Mesendoderm (in vitro differentiated cells): ENCODE measurements at regions not wholly inside any gene's neighbourhood (a gene's known extent, or its start where the extent isn't known, plus 50 kb on each side); places are given as distances from the start of the nearest gene placed in this dataset.

Experiments used
- DNase-seq: peaks from one replicate; pipeline ENCODE4 v3.0.0; 2013
- H2AK5ac ChIP-seq: 2 replicates; pipeline ENCODE4 v1.6.1; 2013; ENCODE audit warnings: low read length, inconsistent platforms
- H2BK120ac ChIP-seq: 2 replicates; pipeline ENCODE4 v1.6.1; 2013; ENCODE audit warnings: low read depth, mild to moderate bottlenecking, low read length, moderate library complexity, mixed read lengths
- H2BK15ac ChIP-seq: replicated peaks from 2 replicates; pipeline ENCODE4 v1.6.1; 2013; ENCODE audit warnings: low read depth, mild to moderate bottlenecking, moderate library complexity
- H2BK5ac ChIP-seq: 2 replicates; pipeline ENCODE4 v1.6.1; 2013; ENCODE audit warnings: low read length, inconsistent platforms
- H3K18ac ChIP-seq: 2 replicates; pipeline ENCODE4 v1.6.1; 2013; ENCODE audit warnings: mild to moderate bottlenecking, low read length, mixed read lengths
- H3K23ac ChIP-seq: one replicate; pipeline ENCODE4 v1.6.1; 2013; ENCODE audit warnings: low read length
- H3K27ac ChIP-seq: 2 replicates; pipeline ENCODE4 v1.5.1; 2013; ENCODE audit warnings: low read depth, mild to moderate bottlenecking, inconsistent platforms, low read length, moderate library complexity
- H3K27me3 ChIP-seq: 2 replicates; pipeline ENCODE4 v1.6.1; 2013; ENCODE audit warnings: low read length, control low read depth, mild to moderate bottlenecking, inconsistent platforms; ENCODE audit not compliant: insufficient read depth, poor library complexity
- H3K36me3 ChIP-seq: 2 replicates; pipeline ENCODE4 v1.6.1; 2013; ENCODE audit warnings: low read length, inconsistent platforms; ENCODE audit not compliant: control insufficient read depth, insufficient read depth
- H3K4ac ChIP-seq: one replicate; pipeline ENCODE4 v1.6.1; 2013; ENCODE audit warnings: low read depth, mild to moderate bottlenecking, low read length, moderate library complexity
- H3K4me1 ChIP-seq: 2 replicates; pipeline ENCODE4 v1.6.1; 2013; ENCODE audit warnings: low read depth, low read length, inconsistent platforms; ENCODE audit not compliant: control insufficient read depth
- H3K4me2 ChIP-seq: 2 replicates; pipeline ENCODE4 v1.6.1; 2013; ENCODE audit warnings: low read length
- H3K4me3 ChIP-seq: 2 replicates; pipeline ENCODE4 v1.5.1; 2013; ENCODE audit warnings: mild to moderate bottlenecking, low read length
- H3K56ac ChIP-seq: one replicate; pipeline ENCODE4 v1.6.1; 2013; ENCODE audit warnings: low read length
- H3K79me1 ChIP-seq: 2 replicates; pipeline ENCODE4 v1.6.1; 2013; ENCODE audit warnings: low read length, inconsistent platforms
- H3K79me2 ChIP-seq: 2 replicates; pipeline ENCODE4 v1.6.1; 2013; ENCODE audit warnings: mild to moderate bottlenecking, low read length; ENCODE audit not compliant: control insufficient read depth, insufficient read depth
- H3K9ac ChIP-seq: 2 replicates; pipeline ENCODE4 v1.6.1; 2013; ENCODE audit warnings: low read length, inconsistent platforms
- H4K5ac ChIP-seq: one replicate; pipeline ENCODE4 v1.6.1; 2013; ENCODE audit warnings: low read length
- H4K8ac ChIP-seq: one replicate; pipeline ENCODE4 v1.6.1; 2013; ENCODE audit warnings: low read depth, mild to moderate bottlenecking, control low read depth, low read length, moderate library complexity
- WGBS: extraction: QIAGEN DNeasy Blood & Tissue Kit; methylation state at CpG from one replicate; pipeline ENCODE4 v1.1.7; 2013; ENCODE audit warnings: low lambda C conversion rate, missing lambda C conversion rate; ENCODE audit not compliant: insufficient coverage; ENCODE audit errors: extremely low coverage; 5-methylcytosine and 5-hydroxymethylcytosine counted together

DNA sequence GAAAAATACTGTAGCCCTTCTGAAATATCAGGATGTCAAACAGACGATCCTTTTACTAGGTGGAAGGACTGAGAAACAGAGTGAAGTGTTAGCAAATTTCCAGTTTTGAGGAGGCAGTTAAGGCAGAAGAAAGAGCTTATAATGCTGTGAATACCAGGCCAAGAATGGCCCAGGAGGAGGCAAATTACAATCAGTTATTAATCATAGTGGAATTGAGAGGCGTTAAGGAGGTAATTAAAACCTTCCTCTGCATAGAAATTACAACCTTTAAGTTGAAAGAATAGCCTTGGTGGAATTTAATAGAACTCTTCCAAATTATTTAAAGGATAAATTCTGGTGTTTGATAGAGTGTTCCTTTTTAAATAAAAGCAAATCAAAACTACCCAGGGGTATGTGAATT, 590.9 kb upstream of the SEL1L start:
- Histone ChIP-seq H2BK5ac (no peak overlapping the region), H3K56ac (no peak overlapping the region), H4K5ac (no peak overlapping the region), H3K23ac (no peak overlapping the region), H3K4ac (no peak overlapping the region), H3K4me1 (no peaks in the 10 kb centered on the region), H3K4me3 (no peak overlapping the region), H3K18ac (no peak overlapping the region), H3K27me3 (no peaks in the 10 kb centered on the region), H3K79me2 (no peaks in the 10 kb centered on the region), H2AK5ac (no peak overlapping the region), H3K36me3 (no peaks in the 10 kb centered on the region), H3K79me1 (no peaks in the 10 kb centered on the region), H2BK120ac (no peak overlapping the region), H3K4me2 (no peak overlapping the region), H3K9ac (no peak overlapping the region), H4K8ac (no peak overlapping the region), H2BK15ac (no peak overlapping the region), H3K27ac (no peak overlapping the region)
- no CpG with 5 or more reads among the region's 2 CpGs for WGBS
- no peak for DNase-seq

DNA sequence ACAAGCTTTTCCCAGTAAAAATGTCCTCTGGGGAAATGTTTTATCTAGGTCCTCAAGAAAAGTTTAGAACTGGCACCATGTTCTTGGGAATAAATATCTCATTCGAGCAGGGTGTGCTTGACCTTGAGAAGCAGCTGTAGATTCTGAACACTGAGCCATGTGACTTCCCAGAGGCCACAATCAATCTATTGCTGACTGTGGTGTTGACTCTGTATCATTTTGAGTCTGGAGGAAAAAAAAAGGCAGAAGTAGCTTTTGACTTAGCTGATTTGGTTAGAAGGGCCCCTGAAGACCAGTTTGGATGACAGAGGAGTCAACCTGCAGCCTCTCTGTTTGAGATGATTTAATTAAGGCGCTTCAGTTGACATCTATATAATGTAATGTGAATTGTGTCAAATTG, 592.4 kb upstream of the SEL1L start:
- WGBS: no CpG with 5 or more reads among the region's 2 CpGs
- H3K9ac ChIP-seq: no peak overlapping the region
- H2BK5ac ChIP-seq: no peak overlapping the region
- DNase-seq: no peak
- H3K27me3 ChIP-seq: no peaks in the 10 kb centered on the region
- no peak overlapping the region for H2AK5ac ChIP-seq
- H3K4me1 ChIP-seq: no peaks in the 10 kb centered on the region
- H2BK15ac ChIP-seq: no peak overlapping the region
- H3K23ac ChIP-seq: no peak overlapping the region
- H3K4me2 ChIP-seq: no peak overlapping the region
- no peak overlapping the region for H3K4ac ChIP-seq
- no peak overlapping the region for H3K27ac ChIP-seq
- H3K4me3 ChIP-seq: no peak overlapping the region
- H3K56ac ChIP-seq: no peak overlapping the region
- no peaks in the 10 kb centered on the region for H3K79me2 ChIP-seq
- H4K8ac ChIP-seq: no peak overlapping the region
- H3K79me1 ChIP-seq: no peaks in the 10 kb centered on the region
- H2BK120ac ChIP-seq: no peak overlapping the region
- H4K5ac ChIP-seq: no peak overlapping the region
- H3K36me3 ChIP-seq: no peaks in the 10 kb centered on the region
- no peak overlapping the region for H3K18ac ChIP-seq

DNA sequence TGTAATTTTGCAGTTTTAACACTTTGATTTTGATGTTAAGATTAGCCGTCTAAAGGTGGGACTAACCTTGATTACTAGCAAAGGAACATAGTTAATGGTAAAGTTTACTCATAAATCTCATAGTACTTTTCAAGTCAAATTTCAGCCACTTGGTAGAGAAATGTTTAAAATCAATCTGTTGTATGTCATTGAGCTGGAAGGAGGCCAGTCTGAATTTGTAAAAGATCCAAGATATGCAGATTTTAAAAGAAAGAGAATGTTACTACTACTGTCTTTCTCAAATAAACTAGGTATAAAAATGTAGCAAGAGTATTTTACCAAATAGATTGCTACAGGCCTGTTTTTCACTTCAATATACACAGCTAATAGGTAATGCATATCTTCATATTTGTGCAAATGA, 600.8 kb upstream of the SEL1L start:
- no peak overlapping the region for H2BK5ac ChIP-seq
- H3K23ac ChIP-seq: no peak overlapping the region
- no peak overlapping the region for H3K18ac ChIP-seq
- no peaks in the 10 kb centered on the region for H3K79me1 ChIP-seq
- no peaks in the 10 kb centered on the region for H3K79me2 ChIP-seq
- no peak overlapping the region for H3K4me3 ChIP-seq
- H3K4ac ChIP-seq: no peak overlapping the region
- no peak overlapping the region for H4K5ac ChIP-seq
- no peak overlapping the region for H2BK15ac ChIP-seq
- H3K27ac ChIP-seq: no peak overlapping the region
- H2BK120ac ChIP-seq: no peak overlapping the region
- H3K27me3 ChIP-seq: no peaks in the 10 kb centered on the region
- H3K4me2 ChIP-seq: no peak overlapping the region
- no peak overlapping the region for H4K8ac ChIP-seq
- no peak overlapping the region for H3K9ac ChIP-seq
- no CpG with 5 or more reads among the region's 1 CpG for WGBS
- no peak overlapping the region for H3K56ac ChIP-seq
- H2AK5ac ChIP-seq: no peak overlapping the region
- no peaks in the 10 kb centered on the region for H3K36me3 ChIP-seq
- H3K4me1 ChIP-seq: no peaks in the 10 kb centered on the region
- no peak for DNase-seq

DNA sequence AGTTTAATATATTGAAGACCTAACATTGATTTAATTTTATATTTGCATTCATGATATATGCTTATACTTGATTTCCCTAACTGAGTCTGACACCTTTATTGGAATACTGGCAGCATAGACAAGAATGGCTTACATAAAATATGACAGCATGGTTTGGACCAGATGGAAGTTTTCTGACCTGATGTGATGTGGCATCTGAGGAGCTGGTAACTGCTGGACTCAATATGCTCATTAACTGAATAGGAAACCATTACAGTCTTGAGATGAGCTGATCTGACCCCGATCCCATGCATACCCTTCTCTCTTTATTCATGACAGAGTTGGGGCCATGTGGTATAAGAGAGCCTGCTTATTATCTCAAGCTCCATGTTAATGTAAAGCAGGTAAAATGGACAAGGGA, 604.8 kb upstream of the SEL1L start:
- DNase-seq: no peak

DNA sequence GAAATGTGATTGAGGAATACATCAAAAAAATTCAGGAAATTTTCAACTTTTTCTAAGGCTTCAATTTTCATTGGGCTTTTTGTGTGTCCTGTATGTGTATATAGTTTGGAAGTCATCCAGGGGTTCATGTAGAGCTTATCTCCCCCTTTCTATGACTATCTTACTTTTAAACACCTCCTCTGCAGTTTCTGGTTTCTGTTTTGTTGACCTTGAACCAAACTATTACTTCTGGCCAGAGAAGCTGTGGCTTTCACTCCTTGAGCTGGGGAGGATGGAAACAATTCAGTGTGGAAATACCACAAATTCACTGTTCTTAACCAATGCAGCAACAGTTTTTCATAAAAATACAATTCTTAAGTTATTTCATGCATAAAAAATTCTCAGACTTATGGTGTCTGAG, 613.2 kb upstream of the SEL1L start:
- Histone ChIP-seq H3K27ac (no peak overlapping the region), H3K27me3 (no peaks in the 10 kb centered on the region), H4K8ac (no peak overlapping the region), H2AK5ac (no peak overlapping the region), H3K56ac (no peak overlapping the region), H3K79me1 (no peaks in the 10 kb centered on the region), H2BK120ac (no peak overlapping the region), H3K36me3 (no peaks in the 10 kb centered on the region), H2BK5ac (no peak overlapping the region), H3K23ac (no peak overlapping the region), H3K79me2 (no peaks in the 10 kb centered on the region), H3K4me1 (no peaks in the 10 kb centered on the region), H3K9ac (no peak overlapping the region), H3K4me3 (no peak overlapping the region), H3K4ac (no peak overlapping the region), H2BK15ac (no peak overlapping the region), H3K4me2 (no peak overlapping the region), H3K18ac (no peak overlapping the region), H4K5ac (no peak overlapping the region)
- no peak for DNase-seq

More for the DNA sequence above, 604.8 kb upstream of the SEL1L start:
- Histone ChIP-seq H3K56ac (no peak overlapping the region), H4K5ac (no peak overlapping the region), H2BK5ac (no peak overlapping the region), H3K79me1 (no peaks in the 10 kb centered on the region), H3K9ac (no peak overlapping the region), H3K4ac (no peak overlapping the region), H2BK15ac (no peak overlapping the region), H3K79me2 (no peaks in the 10 kb centered on the region), H2AK5ac (no peak overlapping the region), H3K36me3 (no peaks in the 10 kb centered on the region), H3K4me2 (no peak overlapping the region), H3K27me3 (no peaks in the 10 kb centered on the region), H2BK120ac (no peak overlapping the region), H3K18ac (no peak overlapping the region), H3K4me3 (no peak overlapping the region), H3K4me1 (no peaks in the 10 kb centered on the region), H3K27ac (no peak overlapping the region), H3K23ac (no peak overlapping the region), H4K8ac (no peak overlapping the region)
- WGBS: no CpG with 5 or more reads among the region's 1 CpG

DNA sequence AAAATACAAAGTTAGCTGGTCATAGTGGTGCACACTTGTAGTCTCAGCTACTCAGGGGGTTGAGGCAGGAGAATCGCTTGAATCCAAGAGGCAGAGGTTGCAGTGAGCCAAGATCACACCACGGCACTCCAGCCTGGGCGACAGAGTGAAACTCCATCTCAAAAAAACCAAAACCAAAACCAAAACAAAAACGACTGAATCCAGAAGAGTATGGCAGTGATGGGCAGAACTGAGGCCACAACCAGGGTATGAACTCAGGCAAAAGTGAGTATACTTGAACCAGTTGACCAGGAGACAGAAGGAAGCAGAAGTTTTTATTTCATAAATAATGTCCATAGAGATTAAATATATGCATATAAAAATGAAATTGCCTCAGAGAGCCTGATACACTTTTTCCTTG, 620.0 kb upstream of the SEL1L start:
- no CpG with 5 or more reads among the region's 4 CpGs for WGBS
- Histone ChIP-seq H3K27ac (no peak overlapping the region), H3K79me1 (no peaks in the 10 kb centered on the region), H3K36me3 (no peaks in the 10 kb centered on the region), H3K27me3 (no peaks in the 10 kb centered on the region), H3K23ac (no peak overlapping the region), H2BK120ac (no peak overlapping the region), H4K5ac (no peak overlapping the region), H2AK5ac (no peak overlapping the region), H3K56ac (no peak overlapping the region), H3K4me3 (no peak overlapping the region), H2BK5ac (no peak overlapping the region), H3K9ac (no peak overlapping the region), H3K4me1 (no peaks in the 10 kb centered on the region), H2BK15ac (no peak overlapping the region), H4K8ac (no peak overlapping the region), H3K4ac (no peak overlapping the region), H3K79me2 (no peaks in the 10 kb centered on the region), H3K18ac (no peak overlapping the region), H3K4me2 (no peak overlapping the region)
- DNase-seq: no peak
